ENCODE measurements at regions not wholly inside any gene's neighbourhood (a gene's known extent, or its start where the extent isn't known, plus 50 kb on each side); places are given as distances from the start of the nearest gene placed in this dataset.

DNA sequence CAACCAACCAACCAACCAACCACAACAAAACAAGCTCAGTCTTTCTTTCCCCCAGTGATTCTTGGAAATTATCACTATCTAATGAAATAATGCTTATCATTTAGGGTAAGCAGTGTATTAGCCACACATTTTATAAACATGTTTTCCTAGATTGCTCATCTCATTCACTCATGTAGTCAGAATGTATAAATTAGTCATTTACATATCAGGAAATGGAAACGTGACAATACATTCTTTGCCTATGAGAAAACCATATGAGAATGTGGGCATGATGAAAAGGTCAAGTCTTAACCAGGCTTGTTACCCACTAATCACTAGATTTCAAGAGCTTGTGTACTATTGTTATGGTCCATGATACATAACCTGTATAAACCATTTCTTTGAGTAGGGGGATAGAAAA, 1583.4 kb upstream of the PIK3C3 start:
- TF ChIP-seq, protein P1, sequence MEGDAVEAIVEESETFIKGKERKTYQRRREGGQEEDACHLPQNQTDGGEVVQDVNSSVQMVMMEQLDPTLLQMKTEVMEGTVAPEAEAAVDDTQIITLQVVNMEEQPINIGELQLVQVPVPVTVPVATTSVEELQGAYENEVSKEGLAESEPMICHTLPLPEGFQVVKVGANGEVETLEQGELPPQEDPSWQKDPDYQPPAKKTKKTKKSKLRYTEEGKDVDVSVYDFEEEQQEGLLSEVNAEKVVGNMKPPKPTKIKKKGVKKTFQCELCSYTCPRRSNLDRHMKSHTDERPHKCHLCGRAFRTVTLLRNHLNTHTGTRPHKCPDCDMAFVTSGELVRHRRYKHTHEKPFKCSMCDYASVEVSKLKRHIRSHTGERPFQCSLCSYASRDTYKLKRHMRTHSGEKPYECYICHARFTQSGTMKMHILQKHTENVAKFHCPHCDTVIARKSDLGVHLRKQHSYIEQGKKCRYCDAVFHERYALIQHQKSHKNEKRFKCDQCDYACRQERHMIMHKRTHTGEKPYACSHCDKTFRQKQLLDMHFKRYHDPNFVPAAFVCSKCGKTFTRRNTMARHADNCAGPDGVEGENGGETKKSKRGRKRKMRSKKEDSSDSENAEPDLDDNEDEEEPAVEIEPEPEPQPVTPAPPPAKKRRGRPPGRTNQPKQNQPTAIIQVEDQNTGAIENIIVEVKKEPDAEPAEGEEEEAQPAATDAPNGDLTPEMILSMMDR (conservative IDR thresholded peaks at IDR 0.05 in 1 of 2, IDR thresholded peaks at IDR 0.05 in 1 of 2; ENCODE audit: extremely low read depth in 1 of 2, insufficient read depth in 1 of 2, low read depth in 1 of 2, low read length in 2 of 2) = no peak
- TF ChIP-seq EZH2 (IDR thresholded peaks at IDR 0.05; ENCODE audit: borderline replicate concordance, low read length) = no peak
